Umbilical cord (tissue), 1 donor: ENCODE measurements at regions not wholly inside any gene's neighbourhood (a gene's known extent, or its start where the extent isn't known, plus 50 kb on each side); places are given as distances from the start of the nearest gene placed in this dataset.

Source experiments
- DNase-seq: peaks from one replicate; pipeline ENCODE4 v3.0.0-alpha.2; 2015; ENCODE audit warnings: low spot score

- no peak for DNase-seq
These were observed 240.0 kb upstream of the NFE2L3 start for GRCh38 chr7:25911738-25912607.

DNA sequence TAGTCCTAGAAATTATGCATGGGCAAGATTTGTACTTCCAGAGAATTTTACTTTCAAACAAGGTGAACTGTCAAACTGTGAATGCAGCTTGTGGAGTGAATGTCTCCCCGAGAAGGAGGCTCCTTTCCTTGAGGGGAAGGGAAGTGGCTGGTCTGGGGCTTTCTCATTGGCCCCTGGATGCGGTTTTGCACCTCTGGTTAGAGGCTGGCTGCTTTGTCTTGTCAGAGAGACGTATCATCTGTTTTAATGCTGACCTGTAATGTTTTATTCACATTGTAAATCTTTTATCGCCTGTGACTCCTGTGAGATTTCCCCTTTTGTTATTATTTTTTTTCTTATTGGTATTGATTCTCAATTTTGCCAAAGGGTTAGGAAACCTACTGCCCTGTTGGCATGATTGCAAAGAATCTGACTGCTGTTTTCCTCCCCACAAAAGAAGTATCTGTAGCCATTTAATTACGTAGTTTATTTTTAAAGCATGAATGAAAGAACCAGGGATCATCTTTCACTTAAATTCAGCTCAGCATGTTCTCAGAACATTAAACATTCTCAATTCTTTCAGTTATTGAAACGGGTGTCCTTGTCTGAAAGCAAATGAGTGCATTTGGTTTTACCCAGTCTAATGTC is 238.3 kb upstream of the NFE2L3 start:
- DNase-seq: no peak

GRCh38 chr7:25918731-25919130 is 233.3 kb upstream of the NFE2L3 start:
- DNase-seq: no peak

GRCh38 chr7:25922296-25922695 is 229.7 kb upstream of the NFE2L3 start:
- no peak for DNase-seq

DNA sequence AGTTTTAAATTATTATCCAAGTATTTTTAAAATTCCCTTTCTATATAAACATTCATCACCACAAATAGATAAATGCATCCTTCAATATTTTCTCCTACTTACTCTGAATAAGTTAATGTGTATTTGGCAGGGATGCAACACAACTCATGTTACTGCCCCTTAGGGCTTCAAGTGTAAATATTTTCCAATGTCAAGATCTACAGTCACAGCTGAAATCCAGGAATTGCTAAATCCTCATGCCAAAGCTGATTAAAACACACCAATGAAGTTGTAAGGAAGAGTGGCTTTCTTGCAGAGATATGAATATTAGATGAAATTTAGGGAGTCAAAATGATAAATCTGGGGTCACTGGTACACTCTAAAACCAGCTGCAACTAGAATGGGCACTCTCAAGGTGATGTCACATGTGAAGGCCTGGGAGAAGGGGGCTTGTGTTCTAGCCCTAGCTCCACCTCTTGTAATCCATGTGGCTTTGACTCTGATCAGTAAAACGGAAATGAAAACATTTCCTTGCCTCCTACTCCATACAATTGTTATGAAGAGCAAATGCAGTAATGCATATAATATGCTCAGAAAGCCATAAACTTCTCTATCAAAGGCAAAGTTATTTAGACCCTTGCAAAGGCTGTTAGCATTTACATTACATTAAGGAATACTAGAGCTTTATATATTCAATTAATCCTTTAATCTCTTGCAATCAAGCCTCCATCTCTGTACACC is 228.1 kb upstream of the NFE2L3 start:
- no peak for DNase-seq

GRCh38 chr7:25926009-25926408 is 226.0 kb upstream of the NFE2L3 start:
- DNase-seq: no peak

GRCh38 chr7:25926451-25926850 is 225.5 kb upstream of the NFE2L3 start:
- DNase-seq: no peak

DNA sequence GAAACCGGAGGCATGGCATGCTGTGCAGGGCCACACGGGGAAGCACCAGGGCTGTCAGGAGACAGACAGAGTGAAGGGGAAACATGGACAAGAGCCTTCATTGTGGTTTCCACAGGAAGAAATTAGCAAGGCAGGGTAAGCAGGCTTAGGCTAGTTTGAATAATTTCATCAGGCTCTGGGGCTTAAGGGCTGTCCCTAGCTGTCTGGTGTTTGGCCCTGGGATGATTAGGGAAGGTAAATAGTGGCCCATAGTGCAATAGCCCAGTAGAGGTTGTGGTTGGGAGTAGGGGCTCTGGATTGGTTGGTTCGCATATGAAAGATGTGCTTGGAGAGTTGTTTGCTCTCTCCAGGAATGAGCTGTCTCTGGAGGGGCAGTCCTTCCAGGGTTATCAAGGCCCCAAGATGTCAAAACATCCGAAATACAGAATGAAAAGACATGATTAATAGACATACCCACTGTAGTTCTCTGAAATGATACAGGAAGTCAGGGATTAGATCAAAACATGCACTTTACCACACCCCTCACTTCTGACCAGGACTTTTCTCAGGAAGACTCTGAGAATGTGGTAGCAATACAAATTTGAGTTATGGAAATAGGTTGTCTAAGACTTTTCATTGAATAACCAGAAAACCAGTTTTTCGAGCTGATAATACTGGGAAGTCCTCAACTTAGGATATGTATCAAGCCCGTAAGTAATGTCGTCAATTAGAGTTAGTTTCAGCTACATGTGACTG is 224.9 kb upstream of the NFE2L3 start:
- DNase-seq: no peak

DNA sequence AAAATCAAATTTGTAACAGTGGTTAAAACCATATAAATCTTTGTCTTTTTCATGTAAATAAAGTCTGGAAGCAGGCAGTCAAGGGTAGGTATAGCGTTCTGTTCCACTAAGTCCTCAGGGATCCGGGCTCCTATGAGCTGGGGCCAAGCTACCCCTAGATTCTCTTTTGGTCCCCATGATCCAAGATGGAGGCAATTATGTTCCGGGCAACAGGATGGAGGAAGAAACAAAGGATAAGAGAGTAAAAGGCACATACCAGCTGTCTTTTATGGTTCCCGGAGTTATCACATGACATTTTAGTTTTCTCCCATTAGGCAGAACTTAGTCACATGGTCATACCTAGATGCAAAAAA is 224.4 kb upstream of the NFE2L3 start:
- DNase-seq: no peak

DNA sequence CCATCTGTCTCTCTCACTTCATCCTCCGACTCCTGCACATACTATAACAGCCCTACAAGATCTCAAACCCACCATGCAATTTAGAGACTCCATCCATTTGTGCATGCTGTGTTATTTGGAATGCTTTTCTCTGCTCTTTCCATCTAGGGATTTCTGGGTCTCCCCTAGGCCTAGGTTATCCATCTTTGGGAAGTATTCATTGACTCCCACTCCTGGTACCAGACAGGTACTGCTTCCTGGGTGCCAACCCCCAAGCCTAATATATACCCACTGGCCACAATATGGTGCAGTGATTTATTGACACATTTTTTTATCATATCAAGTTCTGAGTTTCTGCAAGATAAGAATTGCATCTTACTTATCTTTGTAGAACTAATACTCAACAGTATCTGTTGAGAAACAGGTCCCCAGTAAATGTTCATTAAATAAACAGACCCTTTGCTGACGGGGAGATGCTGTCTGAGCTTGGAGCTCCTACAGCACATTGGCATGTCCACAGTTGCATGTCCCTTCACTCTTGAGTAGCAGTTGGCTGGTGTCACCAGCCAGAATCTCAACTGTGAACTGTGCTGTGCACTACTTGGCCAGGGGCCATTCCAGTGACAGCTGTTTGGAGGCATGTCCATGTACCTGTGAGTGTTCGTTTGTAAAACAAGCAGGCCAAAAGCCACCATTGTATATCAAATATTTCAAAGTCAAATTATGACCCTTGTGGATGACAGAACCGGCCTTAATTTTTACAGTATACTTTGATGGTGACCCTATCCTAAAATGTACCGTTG is 223.3 kb upstream of the NFE2L3 start:
- DNase-seq: no peak

DNA sequence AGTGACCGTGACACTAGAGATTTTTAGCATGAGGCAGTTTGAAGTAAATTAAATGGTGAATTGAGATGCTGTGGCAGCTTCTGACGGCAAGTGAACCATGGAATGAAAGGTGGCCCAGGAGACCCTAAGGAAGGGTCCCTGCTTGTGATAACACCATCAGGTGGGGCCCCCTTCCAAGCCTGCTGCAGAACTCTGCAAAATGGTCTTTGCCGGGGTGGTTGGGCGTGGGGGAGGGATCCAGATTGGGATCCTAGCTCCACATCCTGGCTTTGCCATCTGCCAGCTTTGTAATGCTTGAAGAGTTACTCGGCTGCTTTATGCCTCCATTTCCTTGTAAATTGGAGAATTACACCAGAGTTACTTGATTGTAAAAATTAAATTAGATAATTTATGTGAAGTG is 222.6 kb upstream of the NFE2L3 start:
- no peak for DNase-seq

DNA sequence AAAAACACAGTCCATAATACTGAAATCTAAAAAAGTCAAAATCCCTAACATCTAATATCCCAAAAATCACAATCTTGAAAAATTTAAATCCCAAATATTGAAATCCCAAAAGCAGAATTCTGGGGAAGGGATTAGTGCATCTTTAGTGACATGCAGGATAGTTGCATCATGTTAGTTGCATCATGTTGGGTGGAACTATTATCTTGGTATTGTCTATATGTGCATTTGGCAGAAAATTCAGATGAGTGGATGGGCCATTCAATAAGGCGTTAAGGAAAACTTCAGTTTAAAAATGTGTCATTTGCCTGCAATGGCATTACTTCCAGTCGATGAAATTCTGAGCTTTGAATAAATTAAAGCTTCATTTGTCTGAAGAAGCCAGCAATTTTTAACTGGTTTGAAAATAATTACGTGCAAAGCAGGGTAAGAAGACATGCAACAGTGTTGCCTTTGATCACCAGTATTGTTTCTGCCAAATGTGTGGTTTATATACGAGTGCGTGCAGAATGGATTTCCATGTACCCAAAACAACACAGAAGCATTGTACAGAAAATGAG is 221.4 kb upstream of the NFE2L3 start:
- no peak for DNase-seq

- DNase-seq: no peak
These were observed 220.8 kb upstream of the NFE2L3 start for GRCh38 chr7:25931156-25931555.

DNA sequence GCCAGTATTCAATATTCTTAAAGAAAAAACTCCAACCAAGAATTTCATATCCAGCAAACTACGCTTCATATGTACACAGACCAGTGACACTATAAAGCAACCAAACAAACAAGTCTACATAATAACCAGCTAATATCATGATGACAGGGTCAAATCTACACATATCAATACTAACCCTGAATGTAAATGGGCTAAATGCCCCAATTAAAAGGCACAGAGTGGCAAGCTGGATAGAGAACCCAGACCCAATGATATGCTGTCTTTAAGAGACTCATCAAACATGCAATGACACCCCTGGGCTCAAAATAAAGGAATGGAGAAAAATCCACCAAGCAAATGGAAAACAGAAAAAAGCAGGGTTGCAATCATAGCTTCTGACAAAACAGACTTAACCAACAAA is 218.1 kb upstream of the NFE2L3 start:
- DNase-seq: no peak

- no peak for DNase-seq
These were observed 211.7 kb upstream of the NFE2L3 start for GRCh38 chr7:25940086-25940906.

- no peak for DNase-seq
These were observed 207.1 kb upstream of the NFE2L3 start for GRCh38 chr7:25944777-25945515.

DNA sequence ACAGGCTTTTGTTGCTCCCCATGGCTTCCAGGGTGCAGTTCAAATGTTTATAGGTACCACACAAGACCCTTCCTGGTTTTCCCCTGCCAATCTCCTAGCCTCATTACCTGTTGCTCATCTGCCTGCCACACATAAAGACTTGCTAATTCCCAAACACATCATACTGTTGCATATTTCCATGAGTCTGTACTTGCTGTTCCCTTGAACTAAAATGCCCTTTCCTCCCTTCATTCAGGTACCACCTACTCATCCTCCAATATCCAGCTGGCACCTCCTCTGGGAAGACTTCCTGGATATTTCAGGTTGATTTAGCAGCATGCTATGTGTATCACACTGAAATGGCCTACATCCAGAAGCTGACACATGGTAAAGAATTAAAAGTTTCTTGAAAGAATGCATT is 206.4 kb upstream of the NFE2L3 start:
- no peak for DNase-seq

DNA sequence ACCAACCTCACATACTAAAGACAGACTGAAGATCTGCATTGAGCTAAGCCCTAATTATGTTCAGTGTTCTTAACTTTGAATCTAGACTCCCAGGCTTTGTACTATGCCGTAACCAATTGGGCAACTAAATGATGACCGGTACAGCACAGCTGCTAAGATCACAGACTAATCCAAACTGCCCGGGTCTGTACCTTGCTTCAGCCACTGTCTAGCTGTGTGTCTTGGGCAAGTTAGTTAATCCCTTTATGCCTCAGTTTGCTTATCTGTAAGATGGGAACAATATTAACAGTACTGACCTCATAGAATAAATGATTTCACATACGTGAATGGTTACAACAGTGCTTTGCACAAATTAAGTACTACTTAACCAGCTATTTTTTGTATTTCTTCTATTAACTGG is 205.8 kb upstream of the NFE2L3 start:
- DNase-seq: no peak
